Cardiac septum (tissue), 1 donor: ENCODE measurements at regions not wholly inside any gene's neighbourhood (a gene's known extent, or its start where the extent isn't known, plus 50 kb on each side); places are given as distances from the start of the nearest gene placed in this dataset.
"Not testable (repeated sequence)": the region's sequence is repeated elsewhere in the genome, so short reads cannot be mapped to it uniquely, and the experiment has no call there.

Source experiments
- DNase-seq: peaks from one replicate; pipeline ENCODE4 v3.0.0-alpha.2; 2020; ENCODE audit warnings: low spot score
- intact Hi-C: fragments of 100-400 bp; cut with DNase I; formaldehyde crosslinking; loops from one replicate; pipeline ENCODE4 v1.14.0; 2022
- donor health status: DM: no; HTN: no; CAD: no.

- no peak for DNase-seq
- intact Hi-C loops, result no loop called here
Observed at GRCh38 chr11:24234822-24235508, 261.9 kb upstream of the LUZP2 start.

DNA sequence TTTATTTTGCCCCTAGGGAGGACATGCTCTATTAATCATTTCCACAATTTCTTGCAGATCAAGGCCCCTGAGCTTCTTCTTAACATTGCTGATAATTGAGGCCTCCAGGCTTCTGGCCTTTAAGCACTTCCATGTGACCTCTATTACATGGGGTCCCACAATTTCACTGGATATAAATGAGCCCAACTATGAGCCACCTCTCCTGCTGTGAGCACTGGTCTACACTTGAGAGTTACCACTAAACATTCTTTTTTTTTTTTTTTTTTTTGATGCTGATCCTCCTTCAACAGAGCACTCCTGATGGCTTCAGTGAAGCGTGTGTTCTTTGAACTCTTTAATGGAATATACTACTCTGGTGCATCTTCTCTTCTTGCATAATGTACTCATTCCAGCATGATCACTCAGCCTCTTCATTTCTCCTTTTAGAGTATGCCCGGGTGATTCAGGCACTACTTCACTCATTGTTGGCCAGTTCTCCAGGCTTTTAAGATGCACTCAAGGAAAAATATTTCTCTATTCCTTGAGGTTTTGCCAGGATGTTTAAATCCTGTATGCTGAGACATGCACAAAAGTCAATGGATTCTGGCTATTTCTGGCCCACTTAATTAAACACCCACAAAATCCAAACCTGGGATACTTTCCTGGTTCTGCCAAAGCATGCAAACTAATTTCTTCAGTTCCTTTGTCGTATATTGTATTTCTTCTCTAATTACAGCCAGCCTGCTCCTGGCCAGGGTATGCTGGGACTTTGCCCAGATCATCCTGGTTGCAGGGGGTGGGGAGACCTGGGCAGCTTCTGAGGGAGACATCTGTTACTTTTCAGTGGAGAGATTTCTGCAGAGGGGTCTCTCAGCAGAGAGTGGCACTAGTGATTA is 257.8 kb upstream of the LUZP2 start:
- intact Hi-C loops, result no loop called here
- no peak for DNase-seq

- no peak for DNase-seq
- intact Hi-C loops, result no loop called here
Observed at GRCh38 chr11:24239930-24240329, 256.9 kb upstream of the LUZP2 start.

- intact Hi-C loops, result no loop called here
- DNase-seq, result no peak
Observed at GRCh38 chr11:24240496-24241175, 256.2 kb upstream of the LUZP2 start.

DNA sequence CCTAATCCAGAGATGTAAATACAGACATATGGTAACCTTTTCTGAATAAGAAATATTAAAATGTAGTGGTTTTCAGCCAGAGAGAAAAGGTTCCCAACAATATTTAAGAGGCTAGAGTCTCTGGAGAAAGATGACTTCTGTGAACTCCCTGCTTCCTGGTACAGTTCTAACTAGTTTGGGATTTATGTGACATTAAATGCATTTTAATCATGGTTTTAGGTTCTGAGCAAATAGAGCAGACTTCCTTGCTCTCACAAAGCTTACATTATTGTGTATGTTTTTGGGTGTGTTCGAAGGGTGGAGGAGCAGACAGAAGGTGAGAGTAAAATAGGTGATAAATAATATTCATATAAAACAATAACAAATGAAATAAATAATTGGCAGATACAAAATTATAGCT is 250.1 kb upstream of the LUZP2 start:
- DNase-seq, result no peak
- intact Hi-C loops, result no loop called here

DNA sequence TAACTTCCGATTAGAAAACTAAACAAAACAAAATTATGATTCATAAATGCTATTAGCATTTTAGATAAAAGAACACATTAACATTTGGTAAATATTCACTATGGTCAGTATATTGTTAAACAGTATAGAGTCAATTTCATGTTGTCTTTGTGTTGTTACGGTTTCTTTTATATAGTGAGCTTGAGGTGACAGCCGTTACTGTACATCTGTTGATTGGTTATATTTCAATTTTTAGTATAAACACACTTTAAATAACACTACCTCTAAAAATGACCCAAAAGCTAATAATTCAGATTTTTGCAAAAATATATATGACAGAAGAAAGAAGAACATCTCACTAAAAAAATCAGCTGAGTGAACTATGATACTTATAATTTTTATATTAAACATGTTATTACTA is 249.0 kb upstream of the LUZP2 start:
- intact Hi-C loops, result no loop called here
- DNase-seq, result no peak

GRCh38 chr11:24249921-24250320 is 246.9 kb upstream of the LUZP2 start:
- intact Hi-C loops, result no loop called here
- DNase-seq, result no peak

DNA sequence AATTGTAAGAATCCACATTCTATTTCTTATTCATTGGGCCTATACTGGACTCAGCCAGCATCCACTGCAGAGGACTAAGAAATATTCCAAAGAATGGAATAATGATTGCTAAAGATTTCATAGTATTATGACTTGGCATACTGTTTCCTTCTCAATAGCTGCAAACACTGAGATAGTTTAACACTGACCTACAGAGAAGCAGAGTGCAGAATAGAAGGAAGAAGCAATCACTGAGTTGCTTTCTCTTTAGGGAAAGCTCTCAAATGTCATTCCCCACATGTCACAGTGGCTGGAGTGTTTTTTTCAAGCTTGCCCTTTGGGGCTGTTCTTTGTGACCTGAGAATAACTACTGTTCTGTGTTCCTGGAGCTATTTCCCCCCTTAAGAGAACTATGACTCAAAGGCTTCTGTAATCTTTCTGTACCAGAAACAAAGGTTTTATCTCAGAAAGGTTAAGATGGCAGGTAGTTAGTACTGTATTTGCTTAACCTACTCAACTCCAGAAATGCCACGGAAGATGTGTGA is 243.6 kb upstream of the LUZP2 start:
- DNase-seq, result no peak
- intact Hi-C loops, result no loop called here

DNA sequence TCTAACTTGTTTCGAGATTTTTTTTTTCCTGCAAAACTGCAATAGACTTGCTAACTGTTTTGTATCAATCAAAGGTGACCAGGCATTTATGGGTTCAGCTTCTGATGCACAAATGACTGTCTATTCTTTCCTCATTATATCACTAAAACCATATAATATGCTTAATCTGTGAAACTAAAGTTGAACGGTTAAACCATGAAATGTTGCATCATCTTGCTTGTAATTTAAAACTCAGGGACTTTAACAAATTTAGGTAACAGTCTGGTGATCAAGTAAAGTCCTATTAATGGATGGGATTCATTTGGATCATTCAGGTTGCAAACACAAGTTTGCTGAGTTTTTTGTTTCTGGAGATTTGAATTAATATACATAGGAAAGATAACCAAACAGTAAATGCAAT is 232.0 kb upstream of the LUZP2 start:
- intact Hi-C loops, result no loop called here
- no peak for DNase-seq

DNA sequence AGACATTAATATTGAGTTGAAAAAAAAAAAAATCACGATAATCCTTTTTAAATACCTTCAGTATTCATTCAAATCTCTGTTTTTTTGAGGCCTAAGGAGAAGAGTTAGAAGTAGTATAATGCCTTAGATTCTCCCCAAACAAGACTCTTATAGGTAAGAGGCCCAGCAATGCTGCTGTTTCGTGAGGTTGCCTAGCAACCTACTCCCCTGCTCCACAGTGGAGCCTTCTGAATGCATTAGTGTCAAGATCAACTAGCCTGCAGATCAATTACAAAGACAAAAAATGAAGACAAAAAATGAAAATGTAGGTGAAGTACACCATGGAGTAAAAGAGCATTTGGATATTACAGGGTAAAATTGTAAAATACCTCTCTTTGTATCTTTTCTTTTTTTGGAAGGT is 229.8 kb upstream of the LUZP2 start:
- intact Hi-C loops, result no loop called here
- no peak for DNase-seq

DNA sequence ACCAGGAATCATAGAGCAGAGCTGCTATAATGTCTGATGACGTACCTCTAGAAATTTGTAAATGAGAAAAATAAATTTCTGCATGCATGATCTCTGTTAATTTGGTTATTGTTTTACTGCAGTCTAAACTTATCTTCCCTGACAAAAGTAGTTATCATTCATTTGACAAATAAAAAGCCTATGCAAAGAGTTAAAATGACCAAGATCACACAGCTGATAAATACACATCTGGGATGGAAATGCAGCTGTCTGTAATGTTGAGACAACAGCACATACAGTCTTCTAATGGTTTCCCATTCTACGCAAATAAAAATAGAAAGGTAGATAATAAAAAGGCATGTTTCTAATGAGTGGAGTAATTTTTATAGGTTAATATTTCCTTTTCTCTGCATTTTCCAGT is 225.1 kb upstream of the LUZP2 start:
- DNase-seq, result no peak
- intact Hi-C loops, result no loop called here

DNA sequence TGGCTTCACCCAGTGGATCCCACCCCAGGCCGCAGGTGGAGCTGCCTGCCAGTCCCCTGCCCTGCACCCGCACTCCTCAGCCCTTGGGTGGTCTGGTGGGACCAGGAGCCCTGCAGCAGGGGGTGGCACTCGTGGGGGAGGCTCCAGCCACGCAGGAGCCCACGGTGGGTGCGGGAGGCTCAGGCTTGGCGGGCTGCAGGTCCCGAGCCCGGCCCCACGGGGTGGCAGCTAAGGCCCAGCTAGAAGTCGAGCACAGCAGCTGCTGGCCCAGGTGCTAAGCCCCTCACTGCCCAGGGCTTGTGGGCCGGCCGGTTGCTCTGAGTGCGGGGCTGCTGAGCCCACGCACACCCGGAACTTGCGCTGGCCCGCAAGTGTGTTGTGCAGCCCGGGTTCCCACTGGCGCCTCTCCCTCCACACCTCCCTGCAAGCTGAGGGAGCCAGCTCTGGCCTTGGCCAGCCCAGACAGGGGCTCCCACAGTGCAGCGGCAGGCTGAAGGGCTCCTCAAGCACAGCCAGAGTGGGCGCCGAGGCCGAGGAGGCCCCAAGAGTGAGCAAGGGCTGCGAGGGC is 222.6 kb upstream of the LUZP2 start:
- intact Hi-C loops, DNase-seq: not testable (repeated sequence)

DNA sequence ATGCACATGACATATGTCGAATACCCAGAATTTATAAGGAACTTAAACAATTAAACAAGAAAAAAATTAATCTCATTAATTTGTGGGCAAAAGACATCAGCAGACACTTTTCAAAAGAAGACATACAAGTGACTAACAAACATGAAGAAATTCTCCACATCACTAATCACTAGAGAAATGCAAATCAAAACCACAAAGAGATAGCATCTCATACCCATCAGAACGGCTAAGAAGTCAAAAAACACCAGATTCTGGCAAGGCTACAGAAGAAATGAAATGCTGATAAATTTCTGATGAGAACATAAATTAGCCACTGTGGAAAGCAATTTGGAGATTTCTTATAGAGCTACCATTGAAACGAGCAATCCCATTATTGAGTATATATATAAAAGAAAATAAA is 210.6 kb upstream of the LUZP2 start:
- DNase-seq, result no peak
- intact Hi-C loops, result no loop called here

GRCh38 chr11:24289301-24289700 is 207.6 kb upstream of the LUZP2 start:
- no peak for DNase-seq
- intact Hi-C loops, result no loop called here

GRCh38 chr11:24293964-24294363 is 202.9 kb upstream of the LUZP2 start:
- intact Hi-C loops, result no loop called here
- no peak for DNase-seq

- intact Hi-C loops, result no loop called here
- no peak for DNase-seq
Observed at GRCh38 chr11:24295360-24295759, 201.5 kb upstream of the LUZP2 start.

GRCh38 chr11:24297461-24297860 is 199.4 kb upstream of the LUZP2 start:
- intact Hi-C loops, result no loop called here
- DNase-seq, result no peak

DNA sequence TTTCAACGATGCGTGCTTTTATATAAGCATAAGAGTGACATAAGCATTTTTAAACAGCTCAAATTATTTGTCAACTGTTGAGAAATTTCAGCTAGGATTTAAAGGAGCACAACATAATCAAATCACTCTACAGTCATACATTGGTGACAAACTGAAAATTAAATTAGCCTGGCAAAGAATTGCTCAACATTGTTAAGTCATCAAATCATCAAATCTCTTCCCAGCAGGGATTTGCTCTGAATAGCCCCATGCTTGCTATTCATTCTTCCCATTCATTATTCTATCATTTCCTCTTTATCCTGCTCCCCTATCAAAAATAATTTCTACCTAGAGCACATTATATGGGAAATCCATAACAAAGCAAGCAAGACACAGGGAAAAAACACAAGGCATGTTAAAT is 198.7 kb upstream of the LUZP2 start:
- intact Hi-C loops, result no loop called here
- DNase-seq, result no peak

DNA sequence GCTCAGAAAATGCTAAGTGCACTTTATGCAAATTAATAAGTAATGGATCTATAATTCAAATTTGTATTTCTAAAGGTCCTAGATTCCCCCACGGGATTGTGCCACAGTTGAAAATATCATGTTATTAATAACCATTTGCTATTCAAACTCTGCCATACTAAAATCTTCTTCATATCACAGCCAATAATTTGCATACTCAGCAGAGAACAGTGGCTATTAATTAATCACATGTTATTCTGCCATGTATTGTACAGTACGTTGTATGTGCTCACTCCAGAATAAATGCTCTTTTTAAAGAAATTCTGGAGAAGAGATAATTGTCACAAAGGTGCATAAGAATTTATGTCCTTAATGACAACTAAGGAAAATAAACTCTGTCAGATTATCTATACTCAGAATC is 184.9 kb upstream of the LUZP2 start:
- no peak for DNase-seq
- intact Hi-C loops, result no loop called here
